Natural killer cell (primary cell): ENCODE measurements at regions not wholly inside any gene's neighbourhood (a gene's known extent, or its start where the extent isn't known, plus 50 kb on each side); places are given as distances from the start of the nearest gene placed in this dataset.

ENCODE experiments used
- ATAC-seq, 3 donors: fragments of 150-1000 bp in 2 of 3; fragments of 200-7000 bp in 1 of 3; cut with Tn5 transposase; 1 replicate in 1 of 3; 2 replicates in 2 of 3; pipeline ENCODE4 v1.10.0; 2021; ENCODE audit warnings: mild to moderate bottlenecking in 2 of 3, moderate library complexity in 2 of 3
- DNase-seq, 2 donors: peaks; one replicate each; pipeline versions ENCODE4 v3.0.0 to v3.0.0-alpha.2; 2013 to 2021; ENCODE audit warnings: mixed read lengths in 1 of 2
- H3K27ac ChIP-seq: one replicate; pipeline ENCODE4 v1.5.1; 2013; ENCODE audit warnings: mild to moderate bottlenecking, low read length
- H3K27me3 ChIP-seq: one replicate; pipeline ENCODE4 v1.6.1; 2013; ENCODE audit warnings: low read length; ENCODE audit not compliant: control insufficient read depth, insufficient read depth
- H3K36me3 ChIP-seq: one replicate; pipeline ENCODE4 v1.6.1; 2013; ENCODE audit warnings: low read length; ENCODE audit not compliant: control insufficient read depth, insufficient read depth
- H3K4me1 ChIP-seq: one replicate; pipeline ENCODE4 v1.6.1; 2013; ENCODE audit warnings: low read length; ENCODE audit not compliant: control insufficient read depth, insufficient read depth
- H3K4me3 ChIP-seq: one replicate; pipeline ENCODE4 v1.5.1; 2013; ENCODE audit warnings: low read length
- H3K9me3 ChIP-seq: one replicate; pipeline ENCODE4 v1.6.1; 2013; ENCODE audit warnings: low read length; ENCODE audit not compliant: control insufficient read depth, insufficient read depth
- H3K27ac Mint-ChIP-seq, 2 donors: one replicate each; pipeline ENCODE4 v1.8.0; 2022; ENCODE audit warnings: mild to moderate bottlenecking in 2 of 2, mixed read lengths in 2 of 2, moderate library complexity in 1 of 2
- H3K27me3 Mint-ChIP-seq, 2 donors: one replicate each; pipeline ENCODE4 v1.8.0; 2022; ENCODE audit warnings: low read depth in 2 of 2, mixed read lengths in 2 of 2
- H3K36me3 Mint-ChIP-seq: one replicate; pipeline ENCODE4 v1.8.0; 2022; ENCODE audit warnings: mixed read lengths
- H3K4me1 Mint-ChIP-seq, 2 donors: one replicate each; pipeline ENCODE4 v1.8.0; 2022; ENCODE audit warnings: mixed read lengths in 2 of 2
- H3K4me3 Mint-ChIP-seq: one replicate; pipeline ENCODE4 v1.8.0; 2022; ENCODE audit warnings: mild to moderate bottlenecking, moderate library complexity, mixed read lengths
- H3K9me3 Mint-ChIP-seq, 2 donors: one replicate each; pipeline ENCODE4 v1.8.0; 2022; ENCODE audit warnings: mixed read lengths in 2 of 2
- WGBS: methylation state at CpG from one replicate; pipeline ENCODE4 v1.1.7; 2013; ENCODE audit warnings: missing lambda C conversion rate; ENCODE audit not compliant: insufficient coverage; 5-methylcytosine and 5-hydroxymethylcytosine counted together
- intact Hi-C: fragments of 100-400 bp; cut with micrococcal nuclease; formaldehyde crosslinking; loops from one replicate; pipeline ENCODE4 v1.14.2; 2022
- TF ChIP-seq, protein P1 (sequence below): fragments of 200-600 bp; IDR thresholded peaks from one replicate; pipeline ENCODE4 v1.8.0; 2022; ENCODE audit warnings: antibody characterized with exemption

DNA sequence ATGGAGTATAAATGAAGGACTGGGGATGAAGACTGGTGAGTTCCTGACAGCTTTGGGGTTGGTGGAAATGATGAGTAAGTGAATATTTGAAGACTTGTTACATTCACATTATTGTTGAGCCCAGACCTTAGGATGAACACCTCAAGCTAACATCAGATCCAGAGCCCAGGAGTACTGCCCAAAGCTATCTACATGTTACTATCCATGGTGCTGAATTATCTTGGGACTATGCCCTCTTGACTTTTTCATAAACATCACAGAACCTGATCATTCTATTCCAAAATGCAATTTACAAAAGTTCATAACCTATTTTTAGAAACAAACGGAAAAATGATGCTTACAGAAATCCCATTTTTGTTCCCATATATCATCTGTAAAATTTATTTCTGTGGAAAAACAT, 613.3 kb downstream of the TUSC7 start:
- Histone ChIP-seq H3K4me1 (no peaks in the 10 kb centered on the region), H3K27me3 (no peaks in the 10 kb centered on the region), H3K27ac (no peak overlapping the region), H3K4me3 (no peak overlapping the region), H3K9me3 (peaks cover 4% of the 10 kb centered on the region), H3K36me3 (no peaks in the 10 kb centered on the region)
- Mint-ChIP-seq H3K27me3 (no peaks in the 10 kb centered on the region), H3K36me3 (no peaks in the 10 kb centered on the region), H3K4me1 (no peaks in the 10 kb centered on the region), H3K4me3 (no peak overlapping the region), H3K9me3 (peaks cover 6 to 16% of the 10 kb centered on the region in 2 donors), H3K27ac (no peak overlapping the region)
- no CpG with 5 or more reads among the region's 1 CpG for WGBS
- ATAC-seq (no peak), DNase-seq (no peak)
- TF ChIP-seq, protein P1, sequence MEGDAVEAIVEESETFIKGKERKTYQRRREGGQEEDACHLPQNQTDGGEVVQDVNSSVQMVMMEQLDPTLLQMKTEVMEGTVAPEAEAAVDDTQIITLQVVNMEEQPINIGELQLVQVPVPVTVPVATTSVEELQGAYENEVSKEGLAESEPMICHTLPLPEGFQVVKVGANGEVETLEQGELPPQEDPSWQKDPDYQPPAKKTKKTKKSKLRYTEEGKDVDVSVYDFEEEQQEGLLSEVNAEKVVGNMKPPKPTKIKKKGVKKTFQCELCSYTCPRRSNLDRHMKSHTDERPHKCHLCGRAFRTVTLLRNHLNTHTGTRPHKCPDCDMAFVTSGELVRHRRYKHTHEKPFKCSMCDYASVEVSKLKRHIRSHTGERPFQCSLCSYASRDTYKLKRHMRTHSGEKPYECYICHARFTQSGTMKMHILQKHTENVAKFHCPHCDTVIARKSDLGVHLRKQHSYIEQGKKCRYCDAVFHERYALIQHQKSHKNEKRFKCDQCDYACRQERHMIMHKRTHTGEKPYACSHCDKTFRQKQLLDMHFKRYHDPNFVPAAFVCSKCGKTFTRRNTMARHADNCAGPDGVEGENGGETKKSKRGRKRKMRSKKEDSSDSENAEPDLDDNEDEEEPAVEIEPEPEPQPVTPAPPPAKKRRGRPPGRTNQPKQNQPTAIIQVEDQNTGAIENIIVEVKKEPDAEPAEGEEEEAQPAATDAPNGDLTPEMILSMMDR: no peak
- intact Hi-C loops: no loop called here

DNA sequence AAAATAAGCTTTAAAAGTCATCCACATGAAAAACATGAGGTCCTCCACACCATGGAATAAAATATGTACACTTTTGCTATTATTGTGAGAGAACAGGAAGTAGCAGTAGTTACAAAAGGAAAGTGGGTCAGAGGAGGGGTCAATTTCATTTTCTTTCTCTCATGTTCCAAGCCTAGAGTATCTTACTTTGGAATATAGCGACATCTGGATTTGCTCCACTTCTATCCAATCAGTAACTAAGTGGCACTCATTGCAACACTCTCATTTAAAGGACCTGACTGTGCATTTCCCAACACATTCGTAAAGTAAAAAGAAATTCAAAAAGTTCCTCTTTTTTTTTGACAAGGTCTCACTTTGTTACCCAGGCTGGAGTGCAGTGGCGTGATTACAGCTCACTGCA, 637.3 kb downstream of the TUSC7 start:
- intact Hi-C loops: no loop called here
- no peak for ATAC-seq

DNA sequence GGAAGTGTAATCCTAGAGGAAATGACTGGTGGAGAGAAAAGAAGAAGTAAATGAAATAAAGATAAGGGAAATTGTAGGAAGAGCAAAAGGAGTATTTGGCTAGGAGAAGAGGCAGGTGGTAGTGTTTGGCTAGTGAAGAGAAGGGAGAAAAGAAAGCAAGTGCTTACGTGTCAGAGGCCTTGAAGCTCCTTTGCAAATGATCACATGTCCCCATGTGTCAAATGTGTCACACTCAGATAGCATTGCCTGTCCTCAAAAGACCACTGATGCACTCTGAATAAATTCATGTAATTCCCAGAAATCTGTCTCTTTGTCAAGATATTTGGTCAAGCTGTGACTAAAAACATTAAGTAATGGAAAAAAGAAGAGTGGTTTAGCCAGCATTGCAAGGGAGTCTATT, 639.3 kb downstream of the TUSC7 start:
- no peaks in the 10 kb centered on the region for H3K4me1 Mint-ChIP-seq
- H3K27ac Mint-ChIP-seq: no peak overlapping the region
- no peak overlapping the region for H3K4me3 ChIP-seq
- no peak overlapping the region for H3K4me3 Mint-ChIP-seq
- DNase-seq (no peak), ATAC-seq (no peak)
- intact Hi-C loops: no loop called here
- 93% methylated on average over 1 of the region's 1 CpG for WGBS
- H3K27ac ChIP-seq: no peak overlapping the region
- H3K4me1 ChIP-seq: no peaks in the 10 kb centered on the region
- H3K27me3 Mint-ChIP-seq: no peaks in the 10 kb centered on the region
- H3K36me3 ChIP-seq: no peaks in the 10 kb centered on the region
- no peaks in the 10 kb centered on the region for H3K27me3 ChIP-seq
- H3K9me3 ChIP-seq: no peaks in the 10 kb centered on the region
- TF ChIP-seq, protein P1: no peak
- H3K9me3 Mint-ChIP-seq: peaks cover 12 to 15% of the 10 kb centered on the region in 2 donors
- H3K36me3 Mint-ChIP-seq: no peaks in the 10 kb centered on the region

More for the DNA sequence above, 637.3 kb downstream of the TUSC7 start:
- TF ChIP-seq, protein P1: no peak
- Histone ChIP-seq H3K27ac (no peak overlapping the region), H3K4me3 (no peak overlapping the region), H3K4me1 (no peaks in the 10 kb centered on the region), H3K36me3 (no peaks in the 10 kb centered on the region), H3K9me3 (no peaks in the 10 kb centered on the region), H3K27me3 (no peaks in the 10 kb centered on the region)
- DNase-seq: no peak
- Mint-ChIP-seq H3K27ac (no peak overlapping the region), H3K9me3 (peaks cover 16 to 20% of the 10 kb centered on the region in 2 donors), H3K36me3 (peaks cover 5% of the 10 kb centered on the region), H3K4me1 (no peaks in the 10 kb centered on the region), H3K4me3 (no peak overlapping the region), H3K27me3 (no peaks in the 10 kb centered on the region)
- WGBS: 47% methylated on average over 3 of the region's 3 CpGs

GRCh38 chr3:117349566-117349965, 640.0 kb downstream of the TUSC7 start:
- Histone ChIP-seq H3K4me3 (no peak overlapping the region), H3K36me3 (no peaks in the 10 kb centered on the region), H3K4me1 (no peaks in the 10 kb centered on the region), H3K27me3 (no peaks in the 10 kb centered on the region), H3K27ac (no peak overlapping the region), H3K9me3 (no peaks in the 10 kb centered on the region)
- ATAC-seq: no peak
- H3K27me3 Mint-ChIP-seq: no peaks in the 10 kb centered on the region
- intact Hi-C loops: no loop called here
- TF ChIP-seq, protein P1: no peak
- WGBS: no CpG with 5 or more reads among the region's 1 CpG
- no peaks in the 10 kb centered on the region for H3K36me3 Mint-ChIP-seq
- no peak overlapping the region for H3K27ac Mint-ChIP-seq
- peaks cover 10 to 12% of the 10 kb centered on the region in 2 donors for H3K9me3 Mint-ChIP-seq
- DNase-seq: no peak
- no peak overlapping the region for H3K4me3 Mint-ChIP-seq
- H3K4me1 Mint-ChIP-seq: no peaks in the 10 kb centered on the region
